NCI-H524 (cell line): ENCODE measurements at regions not wholly inside any gene's neighbourhood (a gene's known extent, or its start where the extent isn't known, plus 50 kb on each side); places are given as distances from the start of the nearest gene placed in this dataset.
"Not testable (repeated sequence)": the region's sequence is repeated elsewhere in the genome, so short reads cannot be mapped to it uniquely, and the experiment has no call there.

ENCODE experiments used
- DNase-seq, 2 experiments: peaks; one replicate each; lab custom pipeline; 2025; lab: John Stamatoyannopoulos, UW

DNA sequence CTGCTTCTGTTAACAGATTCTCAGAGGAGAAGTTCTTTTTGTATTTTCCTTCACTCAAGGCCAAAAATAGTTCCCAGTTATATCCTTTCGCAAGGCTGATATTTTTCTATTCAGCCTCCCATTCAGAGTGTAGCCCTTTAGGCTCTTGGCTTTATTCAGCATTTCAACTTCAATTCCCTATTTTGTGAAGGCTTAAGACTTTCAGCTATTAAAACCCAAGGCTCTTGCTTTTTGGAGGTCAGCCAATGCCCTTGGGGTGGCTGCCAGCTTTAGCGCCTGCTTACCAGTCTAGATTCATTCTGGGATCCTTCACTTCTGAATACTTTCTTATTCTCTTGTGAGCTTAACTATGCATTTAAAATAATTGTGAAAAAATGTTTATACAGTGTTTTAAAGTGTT, 57.3 kb upstream of the ADGRA3 start:
- DNase-seq, result peak in 1 of 2 experiments; percentile 34

- no peak for DNase-seq
Observed at GRCh38 chr4:22573641-22574040, 57.8 kb upstream of the ADGRA3 start.

- no peak for DNase-seq
Observed at GRCh38 chr4:22574424-22574823, 58.6 kb upstream of the ADGRA3 start.

GRCh38 chr4:22574880-22575279, 59.0 kb upstream of the ADGRA3 start:
- no peak for DNase-seq

- no peak for DNase-seq
Observed at GRCh38 chr4:22587253-22587652, 71.4 kb upstream of the ADGRA3 start.

GRCh38 chr4:22593933-22594332, 78.1 kb upstream of the ADGRA3 start:
- DNase-seq, result no peak

DNA sequence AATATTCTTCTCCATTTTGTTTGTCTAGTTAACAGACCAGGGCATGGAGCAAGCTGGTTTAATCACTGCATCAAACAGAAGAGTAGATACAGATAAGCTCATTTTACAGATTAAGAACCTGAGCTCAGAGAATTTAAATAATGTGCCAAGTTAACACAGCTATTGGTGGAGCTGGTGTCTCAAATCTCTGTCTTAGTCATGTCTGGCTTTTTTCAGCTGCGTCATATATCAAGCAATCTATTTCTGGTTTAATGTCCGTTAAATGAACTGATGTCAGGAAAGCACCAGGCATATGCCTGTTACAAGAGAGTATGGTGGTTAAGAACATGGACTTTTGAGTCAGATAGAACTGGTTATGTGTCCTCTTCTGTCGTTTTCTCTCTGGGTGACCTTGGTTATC, 79.8 kb upstream of the ADGRA3 start:
- DNase-seq, result no peak

GRCh38 chr4:22596409-22596808, 80.5 kb upstream of the ADGRA3 start:
- DNase-seq, result no peak

GRCh38 chr4:22597471-22597870, 81.6 kb upstream of the ADGRA3 start:
- DNase-seq, result no peak

GRCh38 chr4:22598113-22599047, 82.5 kb upstream of the ADGRA3 start:
- peak; percentile 63 to 73 for DNase-seq

- not testable (repeated sequence) for DNase-seq
Observed at GRCh38 chr4:22599228-22599928, 83.5 kb upstream of the ADGRA3 start.

DNA sequence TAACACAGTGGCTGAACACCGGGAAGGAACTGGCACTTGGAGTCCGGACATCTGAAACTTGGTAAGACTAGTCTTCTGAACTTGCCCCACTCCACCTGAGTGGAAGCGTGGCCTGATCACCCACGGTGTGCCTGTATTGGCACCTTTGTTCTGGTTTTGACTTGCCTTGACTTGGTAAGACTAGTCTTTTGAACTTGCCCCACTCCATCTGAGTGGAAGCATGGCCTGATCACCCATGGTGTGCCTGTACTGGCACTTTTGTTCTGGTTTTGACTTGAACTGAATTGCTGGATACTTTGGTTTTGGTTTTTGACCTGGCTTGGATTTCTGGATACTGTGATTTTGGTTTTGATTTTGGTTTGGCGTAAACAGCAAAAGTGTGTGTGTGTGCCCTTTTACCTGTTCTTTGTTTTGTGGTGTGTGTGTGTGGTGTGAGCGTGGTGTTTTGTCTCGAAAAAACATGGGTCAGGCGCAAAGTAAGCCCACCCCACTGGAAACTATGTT, 84.1 kb upstream of the ADGRA3 start:
- DNase-seq, result not testable (repeated sequence)

DNA sequence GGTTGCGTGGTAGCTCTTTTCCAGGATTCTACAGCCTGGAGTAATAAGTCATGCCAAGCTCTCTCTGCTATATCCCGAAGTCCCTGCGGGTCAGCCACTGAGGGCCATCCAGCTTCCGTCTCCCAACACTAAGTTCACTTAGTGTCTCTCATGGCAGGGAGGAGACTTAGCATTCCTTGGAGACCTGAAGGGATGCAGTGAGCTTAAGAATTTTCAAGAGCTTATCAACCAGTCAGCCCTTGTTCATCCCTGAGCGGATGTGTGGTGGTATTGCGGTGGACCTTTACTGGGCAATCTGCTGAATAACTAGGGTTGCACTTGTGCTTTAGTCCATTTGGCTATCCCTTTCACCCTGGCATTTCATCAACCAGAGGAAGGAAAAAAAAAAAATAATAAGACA, 85.8 kb upstream of the ADGRA3 start:
- DNase-seq, result not testable (repeated sequence)

GRCh38 chr4:22607382-22607781, 85.4 kb upstream of the GBA3 start:
- peak; percentile 11 to 62 for DNase-seq

DNA sequence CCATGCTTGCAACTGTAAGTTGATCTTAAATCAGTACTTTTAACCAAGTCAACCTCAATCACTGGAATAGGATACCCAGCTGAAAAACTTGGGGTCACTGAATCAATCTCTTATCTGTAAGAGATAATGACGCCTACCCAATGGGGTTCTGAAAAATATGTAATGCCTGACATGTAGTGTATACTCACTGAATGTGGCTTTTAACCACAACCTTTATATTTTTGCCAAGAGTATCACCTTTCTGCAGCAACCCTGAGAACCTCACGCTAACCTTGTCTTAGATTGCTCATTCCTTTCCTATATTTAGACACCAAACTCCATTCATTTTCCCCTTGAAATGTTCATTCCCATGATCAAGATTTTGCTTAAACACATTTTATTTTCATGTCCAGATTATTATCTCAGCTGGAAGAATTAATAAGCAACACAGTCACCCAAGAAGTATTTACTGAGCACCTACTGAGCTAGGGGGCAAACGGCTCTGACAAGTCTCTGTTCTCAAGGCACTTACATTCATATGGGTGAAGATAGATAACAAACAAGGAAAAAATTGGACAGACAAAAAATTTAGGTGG, 82.7 kb upstream of the GBA3 start:
- not testable (repeated sequence) for DNase-seq

GRCh38 chr4:22614114-22614513, 78.6 kb upstream of the GBA3 start:
- no peak for DNase-seq

GRCh38 chr4:22616516-22616915, 76.2 kb upstream of the GBA3 start:
- no peak for DNase-seq

DNA sequence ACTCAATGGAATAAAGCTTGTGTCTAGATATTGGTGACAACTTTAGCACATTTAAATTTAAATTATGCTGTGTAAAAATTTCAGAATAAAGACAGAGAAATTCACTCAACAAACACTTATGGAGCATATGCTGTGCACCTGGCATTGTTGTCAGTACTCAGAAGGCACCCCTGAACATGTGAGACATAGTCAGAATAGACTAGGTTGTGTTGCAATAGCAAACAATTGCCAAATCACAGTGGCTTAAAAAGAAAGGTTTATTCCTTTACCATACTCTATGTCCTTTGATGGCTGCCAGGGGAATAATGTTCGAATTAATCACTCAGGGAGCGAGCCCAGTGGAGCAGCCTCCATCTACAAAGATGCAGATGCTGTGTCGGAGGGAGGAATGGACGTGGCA, 72.6 kb upstream of the GBA3 start:
- DNase-seq, result not testable (repeated sequence)

DNA sequence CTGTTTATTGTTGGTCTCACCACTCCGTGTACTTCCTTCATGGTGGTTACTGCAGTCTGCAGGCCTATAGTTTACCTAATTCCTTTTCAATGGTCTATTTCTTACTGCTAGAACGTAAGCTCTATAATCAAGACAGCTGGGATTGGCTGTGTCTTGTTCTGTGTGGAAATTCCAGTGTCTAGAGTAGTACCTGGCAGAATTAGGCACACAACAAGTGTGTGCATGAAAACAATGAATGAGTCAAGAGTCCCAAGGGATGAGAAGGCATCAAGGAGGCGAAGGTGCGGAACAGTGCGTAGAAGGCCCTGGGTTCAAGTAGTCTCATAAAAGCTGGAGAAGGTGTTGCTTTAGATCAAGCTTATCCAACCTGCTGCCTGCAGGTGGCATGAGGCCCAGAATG, 70.8 kb upstream of the GBA3 start:
- not testable (repeated sequence) for DNase-seq

DNA sequence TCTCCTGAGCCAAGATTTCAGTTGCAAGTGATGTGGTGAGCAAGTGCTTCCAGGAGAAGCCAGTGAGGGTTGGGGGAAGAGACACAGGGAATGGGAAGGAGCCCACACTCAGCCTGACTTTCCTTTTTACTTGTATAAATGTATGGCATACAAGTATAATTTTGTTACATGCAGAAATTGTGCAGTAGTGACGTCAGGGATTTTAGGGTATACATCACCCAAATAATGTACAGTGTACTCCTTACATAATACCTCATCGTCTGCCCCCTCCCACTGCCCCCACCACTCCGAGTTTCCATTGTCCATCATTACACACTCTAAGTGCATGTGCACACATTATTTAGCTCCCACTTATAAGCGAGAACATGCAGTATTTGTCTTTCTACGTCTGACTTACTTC, 68.7 kb upstream of the GBA3 start:
- DNase-seq, result not testable (repeated sequence)

DNA sequence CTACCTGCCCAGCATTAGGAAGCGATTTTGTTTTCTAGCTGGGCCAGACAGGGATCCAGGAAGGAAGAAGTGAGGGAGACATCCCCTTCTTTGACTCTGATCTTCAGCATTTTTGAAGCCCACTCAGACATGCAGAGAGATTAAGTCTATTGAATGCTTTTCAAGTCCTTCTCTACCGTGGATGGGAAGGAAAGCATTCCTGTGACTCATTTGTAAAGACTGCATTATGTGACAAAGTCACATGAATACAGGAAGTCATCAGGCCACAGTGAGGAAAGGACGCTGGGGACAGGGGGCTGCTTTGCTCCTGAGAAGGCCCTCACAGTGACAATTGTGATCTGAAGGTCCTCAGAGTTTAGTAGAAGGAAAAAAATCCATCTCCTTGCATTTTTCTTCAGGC, 67.4 kb upstream of the GBA3 start:
- DNase-seq, result no peak

DNA sequence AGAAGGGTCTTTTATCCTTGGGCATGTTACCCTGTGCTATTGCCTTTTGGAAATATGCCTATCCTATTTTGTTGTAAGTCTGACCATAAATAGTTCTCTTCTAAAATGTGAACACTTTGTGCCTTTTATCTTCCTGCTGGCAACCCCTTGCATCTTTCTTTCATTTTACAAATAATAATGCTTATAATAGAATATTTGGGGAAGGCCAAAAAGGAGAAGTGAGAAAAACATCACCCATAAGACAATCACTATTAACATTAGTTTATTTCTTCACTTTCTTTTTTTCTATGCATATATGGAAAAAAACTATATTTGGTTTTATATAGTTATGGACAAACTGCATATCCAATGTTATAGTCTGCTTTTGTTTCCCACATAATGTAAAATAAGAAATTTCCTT, 64.9 kb upstream of the GBA3 start:
- DNase-seq, result not testable (repeated sequence)
